ENCODE measurements at regions not wholly inside any gene's neighbourhood (a gene's known extent, or its start where the extent isn't known, plus 50 kb on each side); places are given as distances from the start of the nearest gene placed in this dataset.

GRCh38 chr5:125422342-125422741 lies 675.9 kb upstream of the ZNF608 start:
- in situ Hi-C loops (cut with HindIII; ENCODE audit: low sequenced_read_pairs), result no loop called here
- TF ChIP-seq CTCF (IDR thresholded peaks at IDR 0.05; ENCODE audit: low read depth, low read length, missing control alignments), result no peak
- no peak for DNase-seq (ENCODE audit: low read depth)
- H3K4me3 ChIP-seq (ENCODE audit: low read depth, low read length), result no peak overlapping the region

GRCh38 chr5:125424402-125425141 lies 678.1 kb upstream of the ZNF608 start:
- DNase-seq (ENCODE audit: low read depth), result no peak
- H3K4me3 ChIP-seq (ENCODE audit: low read depth, low read length), result no peak overlapping the region
- TF ChIP-seq CTCF (IDR thresholded peaks at IDR 0.05; ENCODE audit: low read depth, low read length, missing control alignments), result no peak
- in situ Hi-C loops (cut with HindIII; ENCODE audit: low sequenced_read_pairs), result no loop called here

- no peak overlapping the region for H3K4me3 ChIP-seq (ENCODE audit: low read depth, low read length)
- TF ChIP-seq CTCF (IDR thresholded peaks at IDR 0.05; ENCODE audit: low read depth, low read length, missing control alignments), result no peak
- in situ Hi-C loops (cut with HindIII; ENCODE audit: low sequenced_read_pairs), result no loop called here
- DNase-seq (ENCODE audit: low read depth), result no peak
Measured at GRCh38 chr5:125429498-125429897, 683.1 kb upstream of the ZNF608 start.

- in situ Hi-C loops (cut with HindIII; ENCODE audit: low sequenced_read_pairs), result no loop called here
- TF ChIP-seq CTCF (IDR thresholded peaks at IDR 0.05; ENCODE audit: low read depth, low read length, missing control alignments), result no peak
- no peak for DNase-seq (ENCODE audit: low read depth)
- H3K4me3 ChIP-seq (ENCODE audit: low read depth, low read length), result no peak overlapping the region
Measured at GRCh38 chr5:125433457-125433856, 687.0 kb upstream of the ZNF608 start.

GRCh38 chr5:125439243-125439642 lies 692.8 kb upstream of the ZNF608 start:
- no peak overlapping the region for H3K4me3 ChIP-seq (ENCODE audit: low read depth, low read length)
- DNase-seq (ENCODE audit: low read depth), result no peak
- no peak for TF ChIP-seq CTCF (IDR thresholded peaks at IDR 0.05; ENCODE audit: low read depth, low read length, missing control alignments)
- in situ Hi-C loops (cut with HindIII; ENCODE audit: low sequenced_read_pairs), result no loop called here

GRCh38 chr5:125440905-125441304 lies 694.5 kb upstream of the ZNF608 start:
- no peak for TF ChIP-seq CTCF (IDR thresholded peaks at IDR 0.05; ENCODE audit: low read depth, low read length, missing control alignments)
- no peak for DNase-seq (ENCODE audit: low read depth)

More at GRCh38 chr5:125440905-125441304, 694.5 kb upstream of the ZNF608 start:
- in situ Hi-C loops (cut with HindIII; ENCODE audit: low sequenced_read_pairs), result no loop called here
- H3K4me3 ChIP-seq (ENCODE audit: low read depth, low read length), result no peak overlapping the region
